ENCODE measurements at regions not wholly inside any gene's neighbourhood (a gene's known extent, or its start where the extent isn't known, plus 50 kb on each side); places are given as distances from the start of the nearest gene placed in this dataset.
A peak's percentile ranks its signal among the peaks of the same experiment; 100 is the strongest.

DNA sequence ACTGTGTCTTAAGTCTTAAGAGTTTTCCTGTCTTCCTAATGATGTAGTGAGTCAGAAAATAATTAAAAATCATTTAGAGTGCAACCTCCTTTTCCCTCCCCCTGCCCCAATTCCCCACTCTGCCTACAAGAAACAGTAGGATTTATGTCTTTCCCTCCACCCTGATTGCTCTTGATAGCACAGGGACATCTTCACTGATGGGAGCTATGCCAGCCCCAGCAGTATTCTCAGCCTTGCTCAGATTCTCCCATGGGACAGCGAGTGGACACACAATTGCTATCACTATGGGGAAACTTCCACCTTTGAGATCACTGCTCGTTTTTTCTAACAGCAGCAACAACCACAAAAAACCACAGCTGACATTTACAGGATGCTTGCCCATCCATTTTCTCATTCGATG, 216.6 kb upstream of the PLXNA2 start:
- Histone ChIP-seq H3K27ac (ENCODE audit: low read length) (no peak overlapping the region), H3K36me3 (ENCODE audit: insufficient read depth, low read length) (no peaks in the 10 kb centered on the region), H3K9me3 (ENCODE audit: insufficient read depth, low read length, severe bottlenecking) (no peaks in the 10 kb centered on the region), H3K4me2 (ENCODE audit: insufficient read depth, low read length) (no peak overlapping the region), H3K4me1 (ENCODE audit: insufficient read depth, low read length) (no peaks in the 10 kb centered on the region), H3K4me3 (ENCODE audit: low read depth in 1 of 2, low read length in 2 of 2) (no peak overlapping the region), H3K79me2 (ENCODE audit: insufficient read depth, low read length) (no peaks in the 10 kb centered on the region), H3K9ac (ENCODE audit: low read depth, low read length) (no peak overlapping the region), H4K20me1 (ENCODE audit: insufficient read depth, low read length) (no peaks in the 10 kb centered on the region), H3K27me3 (ENCODE audit: insufficient read depth, low read length, poor library complexity) (peaks cover 3% of the 10 kb centered on the region), H2AFZ (ENCODE audit: low read depth, low read length) (no peak overlapping the region)
- ATAC-seq (ENCODE audit: insufficient read depth, low read depth), result no peak
- no peak for DNase-seq
- no peak for TF ChIP-seq EZH2 (IDR thresholded peaks at IDR 0.05; ENCODE audit: borderline replicate concordance, low read depth, low read length, severe bottlenecking)
- TF ChIP-seq, protein P1, sequence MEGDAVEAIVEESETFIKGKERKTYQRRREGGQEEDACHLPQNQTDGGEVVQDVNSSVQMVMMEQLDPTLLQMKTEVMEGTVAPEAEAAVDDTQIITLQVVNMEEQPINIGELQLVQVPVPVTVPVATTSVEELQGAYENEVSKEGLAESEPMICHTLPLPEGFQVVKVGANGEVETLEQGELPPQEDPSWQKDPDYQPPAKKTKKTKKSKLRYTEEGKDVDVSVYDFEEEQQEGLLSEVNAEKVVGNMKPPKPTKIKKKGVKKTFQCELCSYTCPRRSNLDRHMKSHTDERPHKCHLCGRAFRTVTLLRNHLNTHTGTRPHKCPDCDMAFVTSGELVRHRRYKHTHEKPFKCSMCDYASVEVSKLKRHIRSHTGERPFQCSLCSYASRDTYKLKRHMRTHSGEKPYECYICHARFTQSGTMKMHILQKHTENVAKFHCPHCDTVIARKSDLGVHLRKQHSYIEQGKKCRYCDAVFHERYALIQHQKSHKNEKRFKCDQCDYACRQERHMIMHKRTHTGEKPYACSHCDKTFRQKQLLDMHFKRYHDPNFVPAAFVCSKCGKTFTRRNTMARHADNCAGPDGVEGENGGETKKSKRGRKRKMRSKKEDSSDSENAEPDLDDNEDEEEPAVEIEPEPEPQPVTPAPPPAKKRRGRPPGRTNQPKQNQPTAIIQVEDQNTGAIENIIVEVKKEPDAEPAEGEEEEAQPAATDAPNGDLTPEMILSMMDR (IDR thresholded peaks at IDR 0.05; ENCODE audit: borderline replicate concordance, extremely low read depth, low read length, poor library complexity, severe bottlenecking), result no peak

DNA sequence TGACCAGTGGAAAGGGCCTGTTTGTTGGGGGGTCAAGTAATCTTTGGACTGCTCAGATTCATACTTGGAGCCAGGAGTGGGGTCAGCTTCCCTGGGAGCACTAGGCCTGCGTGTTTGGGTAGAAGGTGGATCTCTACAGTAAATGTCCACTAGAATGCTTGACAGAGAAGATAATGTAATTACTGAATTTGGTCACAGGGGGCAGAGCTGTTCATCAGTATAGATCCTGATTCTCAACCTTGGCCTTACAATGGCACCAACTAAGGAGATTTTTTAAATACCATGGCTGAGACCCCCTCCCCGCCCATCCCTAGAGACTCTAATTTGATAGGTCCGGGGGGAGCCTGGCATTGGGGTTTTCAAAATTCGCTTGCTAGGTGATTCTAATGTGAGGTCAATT, 217.5 kb upstream of the PLXNA2 start:
- Histone ChIP-seq H3K4me3 (ENCODE audit: low read depth in 1 of 2, low read length in 2 of 2) (no peak overlapping the region), H3K4me2 (ENCODE audit: insufficient read depth, low read length) (no peak overlapping the region), H2AFZ (ENCODE audit: low read depth, low read length) (no peak overlapping the region), H3K9ac (ENCODE audit: low read depth, low read length) (no peak overlapping the region), H3K79me2 (ENCODE audit: insufficient read depth, low read length) (no peaks in the 10 kb centered on the region), H3K36me3 (ENCODE audit: insufficient read depth, low read length) (no peaks in the 10 kb centered on the region), H4K20me1 (ENCODE audit: insufficient read depth, low read length) (no peaks in the 10 kb centered on the region), H3K27me3 (ENCODE audit: insufficient read depth, low read length, poor library complexity) (peaks cover 3% of the 10 kb centered on the region), H3K9me3 (ENCODE audit: insufficient read depth, low read length, severe bottlenecking) (no peaks in the 10 kb centered on the region), H3K4me1 (ENCODE audit: insufficient read depth, low read length) (no peaks in the 10 kb centered on the region), H3K27ac (ENCODE audit: low read length) (no peak overlapping the region)
- TF ChIP-seq EZH2 (IDR thresholded peaks at IDR 0.05; ENCODE audit: borderline replicate concordance, low read depth, low read length, severe bottlenecking), result no peak
- TF ChIP-seq, protein P1 (IDR thresholded peaks at IDR 0.05; ENCODE audit: borderline replicate concordance, extremely low read depth, low read length, poor library complexity, severe bottlenecking), result peak; percentile 45
- ATAC-seq (ENCODE audit: insufficient read depth, low read depth) (no peak), DNase-seq (no peak)

DNA sequence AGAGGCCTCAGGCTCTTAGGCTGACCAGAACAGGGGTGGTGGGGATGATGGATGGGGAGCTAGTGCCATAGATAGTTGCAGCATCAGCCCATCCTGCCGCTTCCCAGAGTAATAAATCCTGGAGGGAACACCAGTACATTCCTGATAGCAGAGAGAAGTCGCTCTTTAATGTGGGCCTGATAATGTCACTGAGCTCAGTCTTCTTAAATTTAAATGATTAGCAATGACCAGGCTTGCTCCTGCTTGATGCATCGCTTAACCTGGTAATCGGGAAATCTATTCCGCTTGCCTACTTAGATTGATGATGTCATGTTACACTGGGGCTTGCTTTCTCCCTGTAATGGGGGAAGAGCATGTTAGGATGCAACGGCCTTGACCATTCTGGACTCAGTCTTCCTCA, 218.6 kb upstream of the PLXNA2 start:
- DNase-seq (no peak), ATAC-seq (ENCODE audit: insufficient read depth, low read depth) (no peak)
- no peaks in the 10 kb centered on the region for H3K36me3 ChIP-seq (ENCODE audit: insufficient read depth, low read length)
- H3K9me3 ChIP-seq (ENCODE audit: insufficient read depth, low read length, severe bottlenecking), result no peaks in the 10 kb centered on the region
- TF ChIP-seq, protein P1 (IDR thresholded peaks at IDR 0.05; ENCODE audit: borderline replicate concordance, extremely low read depth, low read length, poor library complexity, severe bottlenecking), result no peak
- no peak for TF ChIP-seq EZH2 (IDR thresholded peaks at IDR 0.05; ENCODE audit: borderline replicate concordance, low read depth, low read length, severe bottlenecking)
- H3K4me2 ChIP-seq (ENCODE audit: insufficient read depth, low read length), result no peak overlapping the region
- H2AFZ ChIP-seq (ENCODE audit: low read depth, low read length), result no peak overlapping the region
- H3K4me3 ChIP-seq (ENCODE audit: low read depth in 1 of 2, low read length in 2 of 2), result no peak overlapping the region
- no peak overlapping the region for H3K9ac ChIP-seq (ENCODE audit: low read depth, low read length)
- H3K4me1 ChIP-seq (ENCODE audit: insufficient read depth, low read length), result no peaks in the 10 kb centered on the region
- no peaks in the 10 kb centered on the region for H4K20me1 ChIP-seq (ENCODE audit: insufficient read depth, low read length)
- no peak overlapping the region for H3K27ac ChIP-seq (ENCODE audit: low read length)
- H3K27me3 ChIP-seq (ENCODE audit: insufficient read depth, low read length, poor library complexity), result peaks cover 3% of the 10 kb centered on the region
- no peaks in the 10 kb centered on the region for H3K79me2 ChIP-seq (ENCODE audit: insufficient read depth, low read length)

DNA sequence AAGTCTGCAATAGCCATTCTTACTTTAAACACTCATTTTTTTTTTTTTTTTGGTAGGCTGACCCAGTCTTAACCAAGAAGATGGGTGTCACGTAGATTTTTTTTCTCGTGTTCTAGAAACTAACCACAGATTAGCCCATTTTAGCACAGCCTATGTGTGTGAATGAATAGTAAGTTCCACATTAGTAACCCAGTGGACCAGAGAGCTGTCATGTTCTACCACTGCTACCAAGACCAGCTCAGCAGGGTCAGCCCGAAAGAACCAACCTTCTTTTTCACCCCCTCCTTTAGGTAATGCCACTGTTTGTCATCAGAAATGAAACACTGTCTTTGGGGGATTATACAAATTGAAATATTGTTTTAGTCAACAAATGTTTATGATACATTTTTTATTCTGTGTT, 221.1 kb upstream of the PLXNA2 start:
- no peaks in the 10 kb centered on the region for H3K4me1 ChIP-seq (ENCODE audit: insufficient read depth, low read length)
- peaks cover 3% of the 10 kb centered on the region for H3K27me3 ChIP-seq (ENCODE audit: insufficient read depth, low read length, poor library complexity)
- H3K9me3 ChIP-seq (ENCODE audit: insufficient read depth, low read length, severe bottlenecking), result no peaks in the 10 kb centered on the region
- H3K4me3 ChIP-seq (ENCODE audit: low read depth in 1 of 2, low read length in 2 of 2), result no peak overlapping the region
- no peak for ATAC-seq (ENCODE audit: insufficient read depth, low read depth)
- no peaks in the 10 kb centered on the region for H4K20me1 ChIP-seq (ENCODE audit: insufficient read depth, low read length)
- no peak overlapping the region for H3K9ac ChIP-seq (ENCODE audit: low read depth, low read length)
- H3K27ac ChIP-seq (ENCODE audit: low read length), result no peak overlapping the region
- H3K79me2 ChIP-seq (ENCODE audit: insufficient read depth, low read length), result no peaks in the 10 kb centered on the region
- H3K4me2 ChIP-seq (ENCODE audit: insufficient read depth, low read length), result no peak overlapping the region
- no peak for DNase-seq
- TF ChIP-seq, protein P1 (IDR thresholded peaks at IDR 0.05; ENCODE audit: borderline replicate concordance, extremely low read depth, low read length, poor library complexity, severe bottlenecking), result no peak
- no peak for TF ChIP-seq EZH2 (IDR thresholded peaks at IDR 0.05; ENCODE audit: borderline replicate concordance, low read depth, low read length, severe bottlenecking)
- H3K36me3 ChIP-seq (ENCODE audit: insufficient read depth, low read length), result no peaks in the 10 kb centered on the region
- H2AFZ ChIP-seq (ENCODE audit: low read depth, low read length), result no peak overlapping the region

Data from DND-41 (cell line).